Renal pelvis (tissue), 1 donor: ENCODE measurements at regions not wholly inside any gene's neighbourhood (a gene's known extent, or its start where the extent isn't known, plus 50 kb on each side); places are given as distances from the start of the nearest gene placed in this dataset.
"Not testable (repeated sequence)": the region's sequence is repeated elsewhere in the genome, so short reads cannot be mapped to it uniquely, and the experiment has no call there.

Experiments
- DNase-seq: peaks from one replicate; pipeline ENCODE4 v3.0.0-alpha.2; 2013

DNA sequence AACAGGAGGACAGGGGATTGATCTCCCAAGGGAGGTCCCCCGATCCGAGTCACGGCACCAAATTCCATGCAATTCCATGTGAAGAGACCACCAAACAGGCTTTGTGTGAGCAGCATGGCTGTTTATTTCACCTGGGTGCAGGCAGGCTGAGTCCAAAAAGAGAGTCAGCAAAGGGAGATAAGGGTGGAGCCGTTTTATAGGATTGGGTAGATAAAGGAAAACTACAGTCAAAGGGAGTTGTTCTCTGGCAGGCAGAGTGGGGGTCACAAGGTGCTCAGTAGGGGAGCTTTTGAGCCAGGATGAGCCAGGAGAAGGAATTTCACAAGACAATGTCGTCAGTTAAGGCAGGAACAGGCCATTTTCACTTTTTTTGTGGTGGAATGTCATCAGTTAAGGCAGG is 752.7 kb downstream of the GALC start:
- not testable (repeated sequence) for DNase-seq

DNA sequence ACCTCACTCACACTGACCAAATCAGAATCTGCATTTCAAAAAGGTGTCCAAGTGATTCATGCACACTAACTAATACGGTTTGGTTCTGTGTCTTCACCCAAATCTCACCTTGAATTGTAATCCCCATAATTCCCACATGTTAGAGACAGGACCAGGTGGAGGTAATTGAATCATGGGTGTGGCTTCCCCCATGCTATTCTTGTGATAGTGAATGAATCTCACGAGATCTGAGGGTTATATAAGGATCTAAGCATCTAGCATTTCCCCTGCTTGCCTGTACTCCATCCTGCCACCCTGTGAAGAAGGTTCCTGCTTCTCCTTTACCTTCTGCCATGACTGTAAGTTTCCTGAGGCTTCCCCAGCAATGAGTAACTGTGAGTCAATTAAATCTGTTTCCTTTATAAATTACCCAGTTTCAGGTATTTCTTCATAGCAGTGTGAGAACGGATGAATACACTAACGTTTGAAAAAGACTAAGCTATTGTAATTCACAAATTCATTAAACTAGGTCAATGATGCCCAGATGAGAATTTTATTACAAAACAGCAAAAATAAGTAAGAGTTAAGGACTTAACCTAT is 759.1 kb downstream of the GALC start:
- no peak for DNase-seq

DNA sequence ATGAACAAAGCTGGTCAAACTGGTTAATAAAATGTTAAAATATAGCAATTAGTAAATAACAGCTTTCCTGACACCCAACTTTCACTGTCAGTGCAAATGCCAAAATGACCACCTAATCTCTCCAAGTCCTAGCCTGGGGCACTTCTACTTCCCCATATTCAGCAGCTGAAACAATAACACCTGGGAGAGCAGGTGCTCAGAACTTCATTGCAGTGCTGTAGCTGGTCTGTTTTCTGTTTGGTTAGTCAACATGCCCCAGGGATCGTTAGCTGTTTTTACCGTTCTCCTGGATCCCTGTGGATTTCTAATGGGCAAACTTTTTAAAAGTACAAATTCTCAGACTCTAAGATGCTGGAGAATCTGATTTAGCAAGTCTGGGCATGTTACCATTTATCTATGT is 759.7 kb downstream of the GALC start:
- DNase-seq = no peak

DNA sequence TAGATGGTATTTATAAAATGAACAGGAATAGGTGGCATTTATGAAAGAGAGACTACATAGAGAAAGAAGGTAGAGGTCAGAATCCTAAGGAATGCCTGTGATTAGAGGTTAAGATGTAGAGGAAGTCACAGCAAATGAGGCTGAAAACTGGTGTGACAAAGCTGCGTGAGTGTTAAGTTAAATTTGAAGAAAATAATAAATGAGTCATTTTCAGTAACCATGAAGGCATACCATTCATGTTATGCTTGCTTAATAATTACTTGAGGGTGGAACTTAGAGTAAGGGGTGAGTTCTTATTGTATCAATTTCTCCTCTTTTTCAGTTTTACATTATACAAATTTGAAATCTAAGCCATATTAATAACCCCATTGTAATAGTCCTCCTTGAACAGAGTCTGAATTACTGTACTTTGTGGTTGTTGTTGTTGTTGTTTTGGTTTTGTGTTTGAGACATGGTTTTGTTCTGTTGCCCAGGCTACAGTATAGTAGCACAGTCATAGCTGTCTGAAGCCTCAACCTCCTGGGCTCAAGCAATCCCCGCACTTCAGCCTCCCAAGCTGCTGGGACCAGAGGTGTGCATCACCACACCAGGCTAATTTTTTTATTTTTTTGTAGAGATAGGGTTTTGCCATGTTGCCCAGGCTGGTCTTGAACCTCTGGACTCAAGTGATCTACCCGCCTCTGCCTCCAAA is 761.5 kb downstream of the GALC start:
- no peak for DNase-seq

DNA sequence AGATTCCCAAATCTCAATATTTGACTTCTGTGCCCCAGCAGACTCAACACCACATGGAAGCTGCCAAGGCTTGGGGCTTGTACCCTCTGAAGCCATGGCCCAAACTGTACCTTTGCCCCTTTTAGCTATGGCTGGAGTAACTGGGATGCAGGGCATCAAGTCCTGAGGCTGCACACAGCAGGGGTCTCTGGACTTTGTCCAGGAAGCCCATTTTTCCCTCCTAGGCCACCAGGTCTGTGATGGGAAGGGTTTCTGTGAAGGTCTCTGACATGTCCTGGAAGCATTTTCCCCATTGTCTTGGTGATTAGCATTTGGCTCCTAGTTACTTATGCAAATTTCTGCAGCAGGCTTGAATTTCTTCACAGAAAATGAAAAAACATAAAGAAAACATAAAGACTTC is 762.3 kb downstream of the GALC start:
- DNase-seq = no peak

DNA sequence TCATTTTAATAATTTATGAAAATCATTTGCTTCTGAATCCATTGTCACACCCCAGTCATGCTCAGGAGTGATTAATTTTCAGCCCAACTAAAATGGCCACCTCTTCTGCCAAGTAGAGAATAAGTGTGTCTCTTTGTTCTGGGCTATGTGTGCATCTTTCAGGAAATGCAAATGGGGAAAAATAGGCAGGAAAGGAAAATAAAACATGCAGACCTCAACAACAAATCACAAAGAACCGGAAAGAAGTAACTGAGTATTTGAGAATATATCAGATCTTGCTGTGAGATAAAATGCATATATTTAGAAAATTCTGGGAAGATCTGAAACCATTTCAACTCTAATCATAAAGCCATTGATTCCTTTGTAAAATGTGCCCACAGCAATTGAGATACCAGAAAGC is 763.9 kb downstream of the GALC start:
- DNase-seq = no peak

DNA sequence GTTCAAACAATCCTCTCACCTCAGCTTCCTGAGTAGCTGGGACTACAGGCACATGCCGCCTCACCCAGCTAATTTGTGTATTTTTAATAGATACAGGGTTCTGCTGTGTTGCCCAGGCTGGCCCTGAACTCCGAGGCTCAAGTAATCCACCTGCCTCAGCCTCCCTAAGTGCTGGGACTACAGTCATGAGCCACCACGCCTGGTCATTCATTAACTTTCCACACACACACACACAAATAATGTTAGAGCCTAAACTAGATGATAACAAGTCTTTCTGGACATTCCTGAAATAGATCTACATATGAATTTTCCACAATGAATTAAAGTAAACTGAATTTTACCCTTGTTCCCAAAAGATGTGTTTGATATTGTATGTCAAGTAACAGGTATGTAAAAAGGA is 776.0 kb downstream of the GALC start:
- DNase-seq = no peak

DNA sequence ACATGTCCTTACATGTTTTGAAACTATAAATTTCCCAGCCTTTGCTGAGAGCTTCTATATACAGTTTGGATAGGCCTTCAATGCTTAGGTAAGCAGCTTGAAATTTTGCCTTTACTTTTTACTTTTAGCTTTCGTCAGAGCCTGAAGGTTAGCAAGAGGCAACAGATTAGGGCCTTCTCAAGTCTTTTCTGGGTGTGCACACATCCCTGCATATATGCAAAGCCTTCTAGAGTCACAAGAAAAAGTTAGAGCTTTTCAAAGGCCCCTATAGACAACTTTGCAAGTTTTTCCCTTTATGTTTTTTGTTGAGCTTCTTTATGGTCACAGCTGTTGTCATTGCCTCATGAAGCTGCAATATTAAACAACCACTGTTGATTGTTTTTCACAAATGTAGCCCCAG is 778.4 kb downstream of the GALC start:
- no peak for DNase-seq

DNA sequence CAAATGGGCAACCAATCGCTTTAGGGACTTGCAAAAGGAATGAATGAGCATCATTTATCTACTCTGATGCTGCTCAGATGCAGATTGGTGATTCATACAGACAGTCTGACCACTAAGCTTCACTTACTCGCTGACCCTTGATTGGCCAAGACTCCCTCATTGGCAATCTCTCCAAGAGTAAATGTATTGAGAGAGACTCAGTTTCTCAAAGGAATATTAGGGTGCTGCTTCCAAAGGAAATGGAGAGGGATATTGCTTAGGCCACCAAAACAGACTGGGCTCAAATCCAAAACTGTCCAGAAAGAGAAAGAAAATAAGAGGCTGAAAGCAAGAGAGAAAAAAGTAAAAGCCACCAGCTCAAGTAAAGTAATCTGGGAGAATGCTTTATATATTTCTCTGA is 785.2 kb downstream of the GALC start:
- DNase-seq = no peak

DNA sequence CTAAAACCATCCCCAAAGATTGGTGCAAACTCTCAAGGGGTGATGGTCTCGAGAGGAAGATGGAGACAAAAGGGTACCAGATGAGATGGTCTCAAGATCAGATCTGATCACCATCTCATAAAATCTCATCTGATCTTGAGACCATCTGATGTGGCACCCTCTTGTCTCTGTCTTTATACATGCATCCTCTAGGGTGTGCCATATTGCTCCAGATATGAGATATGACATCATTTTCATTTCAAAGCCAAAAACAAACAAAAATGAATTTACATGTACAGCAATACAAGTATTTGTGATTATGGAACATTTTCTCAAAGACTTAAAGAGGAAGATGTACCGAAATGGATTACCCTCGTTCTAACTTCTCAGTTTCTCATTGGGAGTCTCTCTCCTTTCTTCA is 787.2 kb downstream of the GALC start:
- no peak for DNase-seq

DNA sequence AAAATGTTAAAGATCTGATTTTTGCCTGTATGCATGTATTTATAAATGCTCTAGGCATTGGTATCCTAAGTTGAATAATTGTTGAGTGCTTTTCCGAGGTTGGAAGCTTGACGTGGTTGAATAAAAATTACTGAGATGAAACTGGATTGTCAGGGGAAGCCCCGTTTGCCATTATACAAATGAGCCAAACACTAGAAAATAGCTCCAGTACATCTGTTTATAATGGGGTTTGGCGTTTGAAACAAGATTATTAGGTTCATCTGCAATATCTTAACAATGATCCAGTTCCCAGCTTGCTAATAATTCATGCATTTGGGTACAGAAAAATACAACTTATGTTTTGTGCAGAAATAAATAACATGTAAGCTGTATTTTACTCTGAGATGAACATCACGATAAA is 789.6 kb downstream of the GALC start:
- DNase-seq = no peak

DNA sequence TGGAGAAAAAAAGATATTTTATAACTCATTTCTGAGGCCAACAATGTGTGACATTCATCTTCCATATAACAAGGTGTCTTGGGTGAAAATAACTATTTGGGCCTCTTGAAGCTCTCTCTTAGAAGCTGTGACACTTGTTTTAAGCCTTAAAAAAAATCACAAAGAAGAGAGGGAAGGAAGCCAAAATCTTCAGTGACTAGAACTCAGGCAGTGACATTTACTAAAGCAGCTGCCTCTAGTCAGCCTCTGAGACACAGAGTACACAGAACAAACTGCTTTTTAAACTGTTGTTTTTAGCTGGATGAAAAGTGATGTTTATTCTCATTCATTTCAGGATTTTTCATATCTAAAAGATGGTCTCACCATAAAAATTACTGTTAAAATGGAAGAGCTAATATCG is 793.6 kb downstream of the GALC start:
- peak; percentile 53 for DNase-seq

DNA sequence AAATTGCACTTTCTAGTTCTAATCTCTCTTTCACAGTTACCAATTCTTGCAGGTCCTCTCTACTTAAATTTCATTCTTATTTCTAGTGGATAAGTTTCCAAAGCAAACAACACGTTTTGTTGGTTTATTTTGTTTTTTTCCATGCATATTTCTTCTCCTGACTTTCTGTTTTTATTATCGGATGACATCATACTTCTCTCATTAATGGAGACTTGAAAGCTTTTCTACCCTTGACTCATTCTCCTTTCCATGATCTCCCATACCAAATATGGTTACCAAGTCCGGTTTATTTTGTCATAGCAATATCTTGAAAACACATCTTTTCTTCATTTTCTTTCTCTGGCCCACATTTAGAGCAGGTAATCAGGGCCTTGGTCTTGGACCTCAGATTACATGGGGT is 796.5 kb downstream of the GALC start:
- DNase-seq = no peak

DNA sequence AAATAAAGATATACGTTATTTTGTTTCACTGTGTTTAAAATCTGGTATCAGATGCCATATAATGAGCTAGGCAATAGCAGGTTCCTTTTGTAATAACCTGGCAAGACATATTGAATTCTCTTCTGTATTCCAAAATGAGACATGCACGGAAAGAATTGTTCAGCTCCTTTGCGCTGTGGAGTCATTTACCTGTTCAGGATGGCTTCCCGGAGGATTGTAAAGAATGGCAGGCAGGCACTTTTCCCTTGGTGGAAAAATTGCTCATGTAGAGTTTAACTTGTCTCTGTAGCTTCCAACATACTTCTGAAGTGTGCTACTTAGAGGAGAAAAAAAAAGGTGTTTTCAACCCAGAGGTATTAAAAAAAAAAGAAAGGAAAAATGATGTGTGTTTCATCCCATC is 805.2 kb downstream of the GALC start:
- DNase-seq = no peak

DNA sequence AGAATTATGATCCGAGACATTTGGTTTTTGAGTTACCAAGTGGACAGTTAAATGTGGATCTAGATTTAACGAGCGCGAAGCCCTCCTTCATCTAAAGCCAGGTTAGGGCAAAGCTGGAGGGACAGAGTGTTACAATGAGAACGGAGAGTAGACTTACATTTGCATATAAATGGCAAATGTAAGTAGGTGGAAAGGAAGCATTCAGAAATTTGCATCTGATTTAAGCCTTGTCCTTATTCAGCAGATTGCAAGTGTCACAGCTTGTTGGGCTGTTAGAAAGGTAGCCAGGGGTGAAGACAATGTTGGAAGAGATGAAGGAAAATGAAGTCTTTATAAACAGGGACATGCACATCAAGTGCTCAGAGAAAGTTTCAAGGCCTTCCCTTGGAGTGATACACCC is 806.2 kb downstream of the GALC start:
- no peak for DNase-seq

DNA sequence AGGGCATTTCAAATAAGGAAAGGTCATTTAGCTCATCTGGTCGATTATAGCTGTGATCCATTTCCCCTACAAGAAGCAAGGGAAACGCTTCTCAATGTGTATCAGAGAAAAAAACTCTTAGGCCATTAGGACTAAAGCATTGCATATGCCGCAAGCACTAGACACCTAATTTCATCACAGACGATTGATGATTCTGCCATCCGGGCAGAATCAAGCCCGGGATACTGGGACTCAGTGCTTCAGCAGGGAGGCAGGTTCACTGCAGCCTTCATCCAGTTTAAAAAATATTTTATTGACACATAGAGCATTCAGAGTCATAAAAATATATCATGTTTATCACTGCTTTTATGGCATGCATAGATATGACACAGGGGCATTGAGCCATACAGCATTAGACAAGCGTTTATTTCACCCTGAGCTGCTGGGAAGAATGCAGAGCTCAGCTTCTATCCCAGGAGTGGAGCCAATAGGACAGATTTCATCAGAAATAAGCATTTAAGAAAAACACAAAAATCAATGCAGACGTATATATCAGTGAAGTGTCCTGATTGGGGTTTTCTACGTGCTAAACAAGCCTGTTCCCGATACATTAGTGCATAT is 806.9 kb downstream of the GALC start:
- DNase-seq = no peak

DNA sequence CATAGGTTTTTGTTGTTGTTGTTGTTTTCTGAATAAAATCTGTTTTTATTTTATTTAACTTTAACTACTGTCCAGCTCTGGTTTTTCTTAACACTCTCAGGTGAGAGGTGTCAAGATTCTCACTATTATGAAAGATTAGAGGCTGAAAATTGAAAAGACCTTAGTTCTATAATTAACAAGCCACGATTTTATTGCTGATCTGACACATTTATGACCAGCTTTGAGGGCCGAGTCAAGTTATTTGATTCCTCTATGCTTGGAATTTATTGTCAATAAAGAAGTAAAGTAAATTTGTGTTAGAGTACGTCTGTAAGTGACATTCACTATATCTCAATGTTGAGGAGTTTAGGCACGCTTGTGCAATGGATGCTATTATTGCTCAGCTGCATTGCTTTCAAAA is 808.8 kb downstream of the GALC start:
- DNase-seq = no peak

DNA sequence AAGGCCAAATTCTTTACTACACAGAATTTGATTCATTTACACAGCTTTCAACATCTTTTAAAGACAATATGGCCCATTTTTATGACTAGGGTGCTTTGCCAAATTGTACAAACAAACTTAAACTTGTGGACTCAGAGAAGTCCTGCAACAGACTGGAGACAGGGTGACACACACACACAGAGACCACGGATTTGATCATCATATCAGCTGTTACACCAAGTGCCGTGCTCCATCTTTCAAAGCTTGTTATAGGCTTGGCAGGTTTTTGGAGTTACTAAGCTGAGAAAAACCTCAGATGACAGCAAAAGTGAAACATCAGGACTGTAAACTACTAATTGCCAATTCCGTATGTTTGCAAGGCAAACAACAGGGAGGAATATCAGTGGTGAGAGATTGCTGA is 811.7 kb downstream of the GALC start:
- no peak for DNase-seq

DNA sequence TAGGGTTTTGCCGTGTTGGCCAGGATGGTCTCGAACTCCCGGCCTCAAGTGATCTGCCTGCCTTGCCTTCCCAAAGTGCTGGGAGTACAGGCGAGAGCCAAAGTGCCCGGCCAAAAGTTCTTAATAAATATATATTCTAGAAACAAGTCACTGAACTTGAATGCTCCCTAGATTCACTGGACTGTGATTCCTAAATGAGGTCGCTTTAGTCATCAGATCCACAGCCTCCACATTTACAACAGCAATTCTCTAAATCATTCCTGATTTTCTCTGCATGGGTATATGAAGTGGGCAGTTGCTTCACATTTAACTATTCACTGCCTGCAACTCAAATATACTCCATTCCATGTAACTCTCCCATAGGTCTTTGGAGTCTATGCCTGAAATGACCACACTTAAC is 813.0 kb downstream of the GALC start:
- no peak for DNase-seq

DNA sequence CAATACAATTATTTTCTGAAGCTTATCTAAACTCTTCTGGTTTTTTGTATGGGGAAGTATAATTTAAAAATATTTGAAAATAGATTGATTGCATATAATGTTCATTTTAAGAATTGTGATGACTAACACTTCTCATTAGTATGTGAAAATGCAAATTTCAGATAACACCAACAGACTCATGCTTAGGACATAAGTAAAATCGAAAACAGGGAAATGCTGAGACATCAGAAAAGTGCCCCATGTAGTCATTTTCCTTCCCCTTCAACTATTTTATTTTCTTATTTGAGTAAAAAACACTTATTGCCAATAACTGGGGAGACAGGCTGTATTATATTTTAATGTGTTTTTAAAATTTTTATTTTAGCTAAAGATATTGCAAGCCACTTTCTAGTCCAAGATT is 814.7 kb downstream of the GALC start:
- no peak for DNase-seq

DNA sequence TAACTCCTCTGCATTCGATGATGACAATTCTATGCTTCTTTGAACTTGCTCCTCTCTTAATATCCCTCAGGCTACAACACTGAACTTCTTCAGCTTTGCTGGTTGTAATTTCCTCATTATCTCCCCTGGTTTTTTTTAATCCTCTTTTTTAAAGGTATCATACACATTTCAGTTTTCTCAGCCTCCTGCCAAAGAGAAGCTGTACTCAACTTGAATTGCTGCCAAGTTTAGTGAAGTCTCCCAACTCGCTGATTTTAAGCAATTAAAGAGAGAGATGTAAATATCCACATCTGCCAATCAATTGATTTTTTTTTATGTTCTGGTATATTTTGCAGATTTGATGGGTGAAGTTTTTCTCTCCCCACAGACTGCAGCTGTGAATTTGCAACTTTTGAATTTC is 817.8 kb downstream of the GALC start:
- DNase-seq = no peak

DNA sequence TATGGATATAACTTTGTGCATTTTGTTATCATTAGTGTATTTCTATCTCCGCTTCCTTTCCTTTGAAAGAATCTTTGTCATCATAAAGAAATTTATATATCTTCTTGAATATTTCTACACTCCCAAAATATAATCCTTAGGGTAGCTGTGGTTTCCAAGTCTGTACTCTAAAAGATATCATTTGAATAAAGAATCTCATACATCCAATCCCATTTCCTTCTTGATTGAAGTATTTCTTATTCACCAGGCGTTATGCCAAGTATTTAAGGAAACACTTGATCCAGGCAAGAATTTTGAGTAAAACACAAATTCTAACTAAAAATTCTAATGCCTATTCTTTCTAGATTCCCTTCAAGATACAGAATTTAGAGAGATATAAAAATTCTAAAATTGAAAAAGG is 821.8 kb downstream of the GALC start:
- DNase-seq = no peak

DNA sequence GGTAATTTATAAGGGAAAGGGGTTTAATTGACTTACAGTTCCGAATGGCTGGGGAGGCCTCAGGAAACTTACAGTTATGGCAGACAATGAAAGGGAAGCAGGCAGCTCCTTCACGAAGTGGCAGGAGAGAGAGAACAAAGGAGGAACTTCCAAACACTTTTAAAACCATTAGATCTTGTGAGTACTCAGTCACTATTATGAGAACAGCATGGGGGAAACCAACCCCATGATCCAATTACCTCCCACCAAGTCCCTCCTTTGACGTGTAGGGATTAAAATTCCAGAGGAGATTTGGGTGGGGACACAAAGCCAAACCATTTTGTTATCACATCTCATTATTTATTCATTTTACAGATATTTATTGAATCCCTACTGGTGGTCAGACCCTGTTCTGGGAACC is 822.8 kb downstream of the GALC start:
- DNase-seq = no peak

DNA sequence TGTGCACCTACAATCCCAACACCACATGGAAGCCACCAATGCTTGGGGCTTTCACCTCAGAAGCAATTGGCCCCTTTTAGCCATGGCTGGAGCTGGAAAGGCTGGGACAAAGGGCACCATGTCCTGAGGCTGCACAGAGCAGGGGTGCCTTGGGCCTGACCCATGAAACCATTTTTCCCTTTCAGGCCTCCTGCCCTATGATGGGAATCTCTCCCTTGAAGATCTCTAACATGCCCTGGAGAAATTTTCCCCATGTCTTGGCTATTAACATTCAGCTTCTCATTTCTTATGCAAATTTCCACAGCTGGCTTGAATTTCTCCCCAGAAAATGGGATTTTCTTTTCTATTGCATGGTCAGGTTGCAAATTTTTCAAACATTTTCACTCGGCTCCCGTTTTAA is 823.6 kb downstream of the GALC start:
- DNase-seq = no peak
